Fibroblast of the aortic adventitia (primary cell): ENCODE measurements at regions not wholly inside any gene's neighbourhood (a gene's known extent, or its start where the extent isn't known, plus 50 kb on each side); places are given as distances from the start of the nearest gene placed in this dataset.

Source experiments
- DNase-seq: peaks from one replicate; pipeline ENCODE4 v3.0.0-alpha.2; 2010; ENCODE audit warnings: low read depth
- H3K4me3 ChIP-seq: 2 replicates; pipeline ENCODE4 v1.5.1; 2011; ENCODE audit warnings: low read depth, mild to moderate bottlenecking, control low read depth, low read length, moderate library complexity
- CTCF ChIP-seq: IDR thresholded peaks from 2 replicates; pipeline ENCODE4 v1.5.1; 2011; ENCODE audit warnings: mild to moderate bottlenecking, low read length, control low read depth, inconsistent platforms; ENCODE audit not compliant: insufficient read depth

DNA sequence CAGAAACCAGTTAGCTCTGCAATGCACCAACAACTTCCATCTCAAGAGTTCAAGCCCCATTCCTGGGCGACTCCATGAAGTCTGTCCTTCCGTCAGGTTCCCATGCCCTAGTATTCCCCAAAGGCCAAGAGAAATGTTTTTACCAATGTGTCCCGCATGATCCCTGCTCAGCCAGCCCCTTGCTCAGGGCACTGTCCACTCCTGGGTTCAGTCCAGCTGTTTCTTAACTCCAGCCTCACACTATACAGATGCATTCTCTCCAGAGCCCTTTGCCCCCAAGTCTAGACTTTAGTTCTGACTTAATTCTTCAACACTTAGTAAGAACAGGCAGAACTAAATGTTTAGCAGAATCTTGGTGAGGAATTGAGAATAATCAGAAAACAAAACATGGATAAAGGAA is 497.5 kb downstream of the SOX6 start:
- H3K4me3 ChIP-seq = no peak overlapping the region
- TF ChIP-seq CTCF = no peak
- DNase-seq = no peak

GRCh38 chr11:15859411-15859810 is 496.9 kb downstream of the SOX6 start:
- TF ChIP-seq CTCF = no peak
- H3K4me3 ChIP-seq = no peak overlapping the region
- no peak for DNase-seq

DNA sequence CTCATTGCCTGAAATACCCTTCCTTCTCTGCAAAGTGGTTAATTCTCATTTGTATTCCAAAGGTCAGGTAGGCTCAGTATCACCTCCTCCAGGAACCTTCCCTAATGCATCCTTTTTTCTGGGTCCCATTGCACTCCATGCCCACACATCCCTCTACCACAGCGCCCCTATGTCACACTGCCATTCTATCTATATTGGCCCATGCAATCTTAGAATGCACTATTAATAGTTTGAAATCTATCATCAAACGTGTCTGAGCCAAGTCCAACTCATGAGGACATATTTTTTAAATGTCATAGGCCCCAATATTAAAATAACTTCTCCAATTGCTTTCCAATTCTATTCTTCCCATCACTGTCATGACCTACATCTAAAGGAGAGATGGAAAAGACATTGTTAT is 495.1 kb downstream of the SOX6 start:
- TF ChIP-seq CTCF = no peak
- no peak for DNase-seq
- no peak overlapping the region for H3K4me3 ChIP-seq

DNA sequence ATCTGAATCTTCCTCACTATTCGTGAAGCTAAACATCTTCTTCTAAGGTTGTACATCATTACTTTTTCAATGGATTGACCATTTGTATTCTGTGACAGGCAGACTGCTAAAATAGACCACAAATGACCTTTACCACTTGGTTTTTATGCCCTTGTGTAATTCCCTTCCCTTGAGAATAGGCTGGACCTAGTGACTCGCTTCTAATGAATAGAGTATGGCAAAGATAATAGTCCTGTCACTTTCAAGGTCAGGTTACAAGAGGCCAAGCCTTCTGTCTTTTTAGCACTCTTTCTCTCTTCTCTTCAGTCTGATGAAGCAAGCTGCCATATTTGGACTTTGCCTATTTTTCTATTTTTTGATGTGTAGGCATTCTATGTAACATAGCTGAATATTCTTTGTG is 492.9 kb downstream of the SOX6 start:
- no peak for TF ChIP-seq CTCF
- H3K4me3 ChIP-seq = no peak overlapping the region
- DNase-seq = peak; percentile 6

DNA sequence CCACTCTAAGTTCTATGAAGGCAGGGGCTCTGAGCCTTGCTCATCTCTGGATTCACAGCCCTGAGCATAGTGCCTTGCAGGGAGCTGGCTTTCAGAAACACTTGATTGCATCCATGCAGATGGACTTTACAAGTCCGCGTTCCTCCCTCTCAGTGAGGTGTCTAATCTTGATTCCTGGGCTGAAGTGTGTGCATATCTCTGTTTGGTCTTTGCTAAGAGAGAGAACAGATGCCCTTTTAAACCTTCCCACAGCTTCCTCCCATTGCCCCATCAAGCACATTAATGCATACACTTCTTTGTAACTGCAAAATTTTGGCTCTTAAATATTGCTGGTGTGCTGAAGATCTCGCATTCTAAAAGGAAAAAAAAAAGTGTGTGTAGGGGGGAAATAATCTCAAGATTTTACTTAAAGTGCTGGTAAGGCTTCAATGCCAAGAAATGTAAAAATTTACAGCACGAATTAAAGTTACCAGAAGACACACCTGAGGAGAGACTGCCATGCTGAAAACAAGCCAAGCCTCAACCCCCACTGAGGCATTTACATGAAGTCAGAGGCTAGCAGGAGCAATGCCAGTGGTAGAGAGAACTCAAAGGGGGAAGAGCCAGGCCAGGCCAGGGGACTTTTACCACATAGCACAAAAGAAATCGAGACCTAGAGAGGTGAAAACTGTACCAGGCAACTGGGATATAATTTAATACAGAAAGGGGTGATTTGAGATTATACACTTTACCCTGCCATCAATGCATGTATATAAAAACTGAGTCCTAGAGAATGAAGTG is 492.1 kb downstream of the SOX6 start:
- no peak overlapping the region for H3K4me3 ChIP-seq
- DNase-seq = no peak
- no peak for TF ChIP-seq CTCF

DNA sequence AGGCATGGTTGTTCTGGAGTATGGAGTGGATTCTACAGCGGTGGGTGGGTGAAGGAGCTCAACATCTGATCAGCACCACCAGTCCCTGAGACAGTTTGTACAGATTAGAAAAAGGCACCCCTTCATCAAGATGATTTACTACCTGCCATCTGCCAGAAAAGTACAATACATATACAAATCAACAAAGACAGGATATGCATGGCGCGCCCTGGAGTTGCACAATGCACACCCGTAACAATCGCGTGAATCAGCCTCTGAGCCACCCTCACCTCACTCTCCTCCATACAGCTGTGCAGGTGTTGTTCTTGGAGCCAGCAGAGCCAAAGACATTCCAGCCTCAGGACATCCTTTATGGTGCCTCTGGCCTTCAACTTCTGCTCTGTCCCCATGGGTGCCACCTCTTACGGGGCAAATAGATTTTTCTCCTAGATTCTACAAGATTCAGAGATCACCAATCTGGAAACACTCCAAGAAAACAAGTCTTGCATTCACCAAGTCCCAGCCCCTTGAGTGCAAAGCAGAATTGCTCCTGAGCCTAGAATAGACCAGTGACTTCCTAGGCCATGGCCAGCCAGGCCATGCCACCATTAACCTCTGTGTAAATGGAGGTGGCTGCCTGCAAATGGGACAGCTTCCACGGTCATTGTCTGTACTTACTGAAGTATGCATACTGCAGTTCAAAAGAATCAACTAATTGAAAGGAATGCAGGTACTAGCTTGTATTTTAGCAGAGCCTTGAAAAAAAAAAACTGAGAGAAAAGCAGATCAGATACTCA is 490.9 kb downstream of the SOX6 start:
- no peak overlapping the region for H3K4me3 ChIP-seq
- DNase-seq = no peak
- TF ChIP-seq CTCF = no peak
